ENCODE measurements at regions not wholly inside any gene's neighbourhood (a gene's known extent, or its start where the extent isn't known, plus 50 kb on each side); places are given as distances from the start of the nearest gene placed in this dataset.

- DNase-seq (ENCODE audit: extremely low spot score, insufficient read length, low read depth) (no peak), FAIRE-seq (no peak)
Observed at GRCh38 chr7:156459582-156459981, 181.0 kb upstream of the RNF32 start.

- DNase-seq (ENCODE audit: extremely low spot score, insufficient read length, low read depth) (no peak), FAIRE-seq (no peak)
Observed at GRCh38 chr7:156459067-156459466, 181.5 kb upstream of the RNF32 start.

- FAIRE-seq (no peak), DNase-seq (ENCODE audit: extremely low spot score, insufficient read length, low read depth) (no peak)
Observed at GRCh38 chr7:156458011-156458410, 182.6 kb upstream of the RNF32 start.

- DNase-seq (ENCODE audit: extremely low spot score, insufficient read length, low read depth) (no peak), FAIRE-seq (no peak)
Observed at GRCh38 chr7:156456503-156457115, 184.0 kb upstream of the RNF32 start.

- FAIRE-seq (no peak), DNase-seq (ENCODE audit: extremely low spot score, insufficient read length, low read depth) (no peak)
Observed at GRCh38 chr7:156456032-156456431, 184.5 kb upstream of the RNF32 start.

- DNase-seq (ENCODE audit: extremely low spot score, insufficient read length, low read depth) (no peak), FAIRE-seq (no peak)
Observed at GRCh38 chr7:156450473-156450872, 190.1 kb upstream of the RNF32 start.

GRCh38 chr7:156448918-156449317, 191.7 kb upstream of the RNF32 start:
- DNase-seq (ENCODE audit: extremely low spot score, insufficient read length, low read depth) (no peak), FAIRE-seq (no peak)

GRCh38 chr7:156446990-156447389, 193.6 kb upstream of the RNF32 start:
- no peak for FAIRE-seq
- DNase-seq (ENCODE audit: extremely low spot score, insufficient read length, low read depth): no peak

- FAIRE-seq: no peak
- no peak for DNase-seq (ENCODE audit: extremely low spot score, insufficient read length, low read depth)
Observed at GRCh38 chr7:156445997-156446761, 194.4 kb upstream of the RNF32 start.

GRCh38 chr7:156442516-156442915, 198.1 kb upstream of the RNF32 start:
- no peak for FAIRE-seq
- no peak for DNase-seq (ENCODE audit: extremely low spot score, insufficient read length, low read depth)

- FAIRE-seq (no peak), DNase-seq (ENCODE audit: extremely low spot score, insufficient read length, low read depth) (no peak)
Observed at GRCh38 chr7:156440456-156440855, 200.1 kb upstream of the RNF32 start.

GRCh38 chr7:156438011-156438410, 202.6 kb upstream of the RNF32 start:
- DNase-seq (ENCODE audit: extremely low spot score, insufficient read length, low read depth): no peak
- no peak for FAIRE-seq

GRCh38 chr7:156437021-156437614, 203.5 kb upstream of the RNF32 start:
- DNase-seq (ENCODE audit: extremely low spot score, insufficient read length, low read depth): no peak
- FAIRE-seq: no peak

- FAIRE-seq (no peak), DNase-seq (ENCODE audit: extremely low spot score, insufficient read length, low read depth) (no peak)
Observed at GRCh38 chr7:156435486-156436231, 204.9 kb upstream of the RNF32 start.

GRCh38 chr7:156434706-156435105, 205.9 kb upstream of the RNF32 start:
- FAIRE-seq (no peak), DNase-seq (ENCODE audit: extremely low spot score, insufficient read length, low read depth) (no peak)

- DNase-seq (ENCODE audit: extremely low spot score, insufficient read length, low read depth) (no peak), FAIRE-seq (no peak)
Observed at GRCh38 chr7:156432018-156432417, 208.6 kb upstream of the RNF32 start.

- FAIRE-seq (no peak), DNase-seq (ENCODE audit: extremely low spot score, insufficient read length, low read depth) (no peak)
Observed at GRCh38 chr7:156430109-156430508, 210.5 kb upstream of the RNF32 start.

GRCh38 chr7:156429514-156429913, 211.1 kb upstream of the RNF32 start:
- FAIRE-seq (no peak), DNase-seq (ENCODE audit: extremely low spot score, insufficient read length, low read depth) (no peak)

GRCh38 chr7:156423876-156424275, 216.7 kb upstream of the RNF32 start:
- no peak for FAIRE-seq
- no peak for DNase-seq (ENCODE audit: extremely low spot score, insufficient read length, low read depth)

- DNase-seq (ENCODE audit: extremely low spot score, insufficient read length, low read depth): no peak
- no peak for FAIRE-seq
Observed at GRCh38 chr7:156420496-156420895, 220.1 kb upstream of the RNF32 start.

GRCh38 chr7:156419782-156420181, 220.8 kb upstream of the RNF32 start:
- FAIRE-seq (no peak), DNase-seq (ENCODE audit: extremely low spot score, insufficient read length, low read depth) (no peak)

Data from GM18507 (cell line).